GM23338 (cell line): ENCODE measurements at regions not wholly inside any gene's neighbourhood (a gene's known extent, or its start where the extent isn't known, plus 50 kb on each side); places are given as distances from the start of the nearest gene placed in this dataset.
A peak's percentile ranks its signal among the peaks of the same experiment; 100 is the strongest.

ENCODE experiments used
- CTCF ChIP-seq, 2 experiments: fragments of 200-600 bp in 1 of 2; sonication (generic) in 1 of 2; conservative IDR thresholded peaks; 2 replicates each; pipeline versions ENCODE4 v1.5.1 to v1.6.1; 2016 to 2017; ENCODE audit warnings: antibody characterized with exemption in 2 of 2, low read depth in 2 of 2, mild to moderate bottlenecking in 2 of 2, moderate library complexity in 1 of 2
- EZH2 ChIP-seq: fragments of 200-600 bp; sonication (generic); IDR thresholded peaks from one replicate; pipeline ENCODE4 v1.8.0; 2017; ENCODE audit warnings: antibody characterized with exemption, mild to moderate bottlenecking, low read depth; ENCODE audit not compliant: unreplicated experiment
- EZH2phosphoT487 ChIP-seq: fragments of 200-600 bp; sonication (generic); IDR thresholded peaks from one replicate; pipeline ENCODE4 v1.8.1; 2018; ENCODE audit warnings: antibody characterized with exemption; ENCODE audit not compliant: unreplicated experiment
- POLR2AphosphoS5 ChIP-seq: IDR thresholded peaks from 2 replicates; pipeline ENCODE4 v1.6.1; 2016; ENCODE audit warnings: antibody characterized with exemption, low read depth
- REST ChIP-seq: IDR thresholded peaks from one replicate; pipeline ENCODE4 v1.6.1; 2018; ENCODE audit warnings: antibody characterized with exemption; ENCODE audit not compliant: unreplicated experiment
- STAT1 ChIP-seq: IDR thresholded peaks from one replicate; pipeline ENCODE4 v1.6.1; 2016; ENCODE audit warnings: antibody characterized with exemption; ENCODE audit not compliant: unreplicated experiment
- ZNF114 ChIP-seq: fragments of 250-450 bp; sonication (Bioruptor Pico); IDR thresholded peaks from 2 replicates; pipeline ENCODE4 v1.5.0; 2020; ENCODE audit warnings: mild to moderate bottlenecking, moderate library complexity
- TF ChIP-seq, protein P1 (sequence below): IDR thresholded peaks from 2 replicates; pipeline ENCODE4 v1.6.1; 2016; ENCODE audit warnings: antibody characterized with exemption

- TF ChIP-seq CTCF (conservative IDR thresholded peaks at IDR 0.05; ENCODE audit: low read depth in 2 of 2) (peak; percentile 71 to 83), STAT1 (no peak), EZH2 (no peak), POLR2AphosphoS5 (no peak), REST (no peak), EZH2phosphoT487 (no peak), ZNF114 (CRISPR knock-in tag) (no peak)
- TF ChIP-seq, protein P1, sequence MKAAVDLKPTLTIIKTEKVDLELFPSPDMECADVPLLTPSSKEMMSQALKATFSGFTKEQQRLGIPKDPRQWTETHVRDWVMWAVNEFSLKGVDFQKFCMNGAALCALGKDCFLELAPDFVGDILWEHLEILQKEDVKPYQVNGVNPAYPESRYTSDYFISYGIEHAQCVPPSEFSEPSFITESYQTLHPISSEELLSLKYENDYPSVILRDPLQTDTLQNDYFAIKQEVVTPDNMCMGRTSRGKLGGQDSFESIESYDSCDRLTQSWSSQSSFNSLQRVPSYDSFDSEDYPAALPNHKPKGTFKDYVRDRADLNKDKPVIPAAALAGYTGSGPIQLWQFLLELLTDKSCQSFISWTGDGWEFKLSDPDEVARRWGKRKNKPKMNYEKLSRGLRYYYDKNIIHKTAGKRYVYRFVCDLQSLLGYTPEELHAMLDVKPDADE, result no peak
Observed at GRCh38 chr5:10030219-10030831, 219.4 kb downstream of the ATPSCKMT start.
